Pancreas (tissue), 10 donors: ENCODE measurements at regions not wholly inside any gene's neighbourhood (a gene's known extent, or its start where the extent isn't known, plus 50 kb on each side); places are given as distances from the start of the nearest gene placed in this dataset.

Source experiments
- ATAC-seq, 4 donors: fragments of 200-7000 bp; cut with Tn5 transposase; one replicate each; pipeline versions ENCODE4 v1.8.0 to v1.9.1; 2020; ENCODE audit warnings: mild to moderate bottlenecking in 4 of 4, moderate library complexity in 4 of 4
- DNase-seq, 6 donors: peaks; one replicate each; pipeline ENCODE4 v3.0.0-alpha.2; 2020
- FAIRE-seq: peaks from 2 replicates; lab custom pipeline; 2012; peaks lifted over from hg19 to GRCh38; lab: Jason Lieb, UNC
- H3K27ac ChIP-seq, 4 donors: fragments of 200-600 bp; sonication (generic); 1 replicate in 3 of 4; 2 replicates in 1 of 4; pipeline versions ENCODE4 v1.5.0 to v1.8.0; 2020
- H3K27me3 ChIP-seq, 4 donors: fragments of 200-600 bp; one replicate each; pipeline ENCODE4 v1.8.0; 2021
- H3K36me3 ChIP-seq, 3 donors: fragments of 200-600 bp; sonication (generic) in 1 of 3; one replicate each; pipeline versions ENCODE4 v1.5.0 to v1.8.0; 2020 to 2021
- H3K4me1 ChIP-seq, 3 donors: fragments of 200-600 bp; one replicate each; pipeline ENCODE4 v1.8.0; 2021
- H3K4me3 ChIP-seq, 4 donors: fragments of 200-600 bp; sonication (generic) in 2 of 4; one replicate each; pipeline versions ENCODE4 v1.5.0 to v1.8.0; 2020 to 2021
- H3K9me3 ChIP-seq, 4 donors: fragments of 200-600 bp; one replicate each; pipeline ENCODE4 v1.8.0; 2021
- WGBS, 2 donors: extraction: QIAGEN DNeasy Blood & Tissue Kit; methylation state at CpG; one replicate each; pipeline ENCODE4 v1.1.7; 2013; 5-methylcytosine and 5-hydroxymethylcytosine counted together
- intact Hi-C, 3 donors: fragments of 100-400 bp; cut with DNase I; formaldehyde crosslinking; loops; one replicate each; pipeline versions ENCODE4 v1.11.1 to v1.14.2; 2022
- TF ChIP-seq, protein P1 (sequence below), 4 donors: fragments of 200-600 bp; sonication (generic) in 3 of 4; IDR thresholded peaks; one replicate each; pipeline versions ENCODE4 v1.5.0 to v1.8.0; 2021; ENCODE audit warnings: antibody characterized with exemption in 4 of 4
- donor health status: healthy with polysubstance abuse.
- donor health status: DM: no; HTN: no; CAD: no; lungs with moderate emphysema.
- donor health status: DM: no; HTN: no; CAD: no.
- donor health status: control.
- donor health status: control.
- donor health status: Bipolar disorder and iron deficiency.
- donor health status: DM: yes; HTN: yes; CAD: no.
- donor health status: DM: no; HTN: no; CAD: no.
- donor health status: DM: no; HTN: no; CAD: no.
- donor health status: DM: yes; HTN: yes; CAD: no.

DNA sequence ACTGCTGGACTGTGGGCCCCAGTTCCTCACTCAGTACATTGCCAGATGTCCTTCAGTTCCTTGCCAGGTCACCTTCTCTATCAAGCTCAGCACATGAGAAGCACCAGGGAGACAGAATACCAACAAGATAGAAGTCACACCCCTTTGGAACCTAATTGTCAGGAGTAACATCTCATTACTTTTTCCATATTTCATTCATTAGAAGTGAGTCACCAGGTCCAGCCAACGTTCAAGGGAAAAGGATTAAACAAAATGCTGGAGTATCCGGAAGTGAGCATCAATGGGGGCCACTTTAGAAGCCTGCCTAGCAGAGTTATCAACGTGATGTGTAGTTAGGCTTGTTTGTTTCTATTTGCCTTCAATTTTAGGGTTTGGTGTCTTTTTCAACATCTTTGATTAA, 569.3 kb downstream of the MIAT start:
- no peak for ATAC-seq
- Histone ChIP-seq H3K27me3 (no peaks in the 10 kb centered on the region), H3K4me1 (no peaks in the 10 kb centered on the region), H3K4me3 (no peak overlapping the region), H3K9me3 (no peaks in the 10 kb centered on the region), H3K27ac (no peak overlapping the region), H3K36me3 (no peaks in the 10 kb centered on the region)
- intact Hi-C loops: no loop called here
- WGBS, 2 donors: 71 to 72% methylated on average over 3 of the region's 3 CpGs
- DNase-seq: no peak
- no peak for FAIRE-seq
- TF ChIP-seq, protein P1, sequence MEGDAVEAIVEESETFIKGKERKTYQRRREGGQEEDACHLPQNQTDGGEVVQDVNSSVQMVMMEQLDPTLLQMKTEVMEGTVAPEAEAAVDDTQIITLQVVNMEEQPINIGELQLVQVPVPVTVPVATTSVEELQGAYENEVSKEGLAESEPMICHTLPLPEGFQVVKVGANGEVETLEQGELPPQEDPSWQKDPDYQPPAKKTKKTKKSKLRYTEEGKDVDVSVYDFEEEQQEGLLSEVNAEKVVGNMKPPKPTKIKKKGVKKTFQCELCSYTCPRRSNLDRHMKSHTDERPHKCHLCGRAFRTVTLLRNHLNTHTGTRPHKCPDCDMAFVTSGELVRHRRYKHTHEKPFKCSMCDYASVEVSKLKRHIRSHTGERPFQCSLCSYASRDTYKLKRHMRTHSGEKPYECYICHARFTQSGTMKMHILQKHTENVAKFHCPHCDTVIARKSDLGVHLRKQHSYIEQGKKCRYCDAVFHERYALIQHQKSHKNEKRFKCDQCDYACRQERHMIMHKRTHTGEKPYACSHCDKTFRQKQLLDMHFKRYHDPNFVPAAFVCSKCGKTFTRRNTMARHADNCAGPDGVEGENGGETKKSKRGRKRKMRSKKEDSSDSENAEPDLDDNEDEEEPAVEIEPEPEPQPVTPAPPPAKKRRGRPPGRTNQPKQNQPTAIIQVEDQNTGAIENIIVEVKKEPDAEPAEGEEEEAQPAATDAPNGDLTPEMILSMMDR (IDR thresholded peaks at IDR 0.05): no peak

DNA sequence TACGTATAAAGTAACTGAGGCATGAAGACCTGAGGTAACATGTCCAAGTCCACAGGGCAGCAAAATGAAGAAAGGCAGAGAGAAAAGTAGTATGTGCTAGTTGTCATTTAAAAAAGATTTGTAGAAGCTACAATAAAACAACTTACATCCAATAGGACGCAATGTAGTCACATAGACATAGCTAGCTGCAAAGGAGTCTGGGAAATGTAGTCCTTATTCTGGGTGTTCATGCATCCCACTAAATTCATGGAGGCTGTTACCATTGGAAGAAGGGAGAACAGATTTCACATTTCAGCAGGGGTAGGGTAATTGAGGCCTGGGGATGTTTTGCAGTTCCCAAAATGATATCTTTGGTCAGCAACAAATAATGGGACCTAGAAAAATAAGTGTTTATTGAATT, 571.4 kb downstream of the MIAT start:
- DNase-seq (no peak), FAIRE-seq (no peak), ATAC-seq (no peak)
- WGBS, 2 donors: 65 to 70% methylated on average over 2 of the region's 2 CpGs
- Histone ChIP-seq H3K36me3 (no peaks in the 10 kb centered on the region), H3K4me1 (no peaks in the 10 kb centered on the region), H3K27ac (no peak overlapping the region), H3K4me3 (no peak overlapping the region), H3K9me3 (no peaks in the 10 kb centered on the region), H3K27me3 (no peaks in the 10 kb centered on the region)
- intact Hi-C loops: no loop called here
- TF ChIP-seq, protein P1 (IDR thresholded peaks at IDR 0.05): no peak

DNA sequence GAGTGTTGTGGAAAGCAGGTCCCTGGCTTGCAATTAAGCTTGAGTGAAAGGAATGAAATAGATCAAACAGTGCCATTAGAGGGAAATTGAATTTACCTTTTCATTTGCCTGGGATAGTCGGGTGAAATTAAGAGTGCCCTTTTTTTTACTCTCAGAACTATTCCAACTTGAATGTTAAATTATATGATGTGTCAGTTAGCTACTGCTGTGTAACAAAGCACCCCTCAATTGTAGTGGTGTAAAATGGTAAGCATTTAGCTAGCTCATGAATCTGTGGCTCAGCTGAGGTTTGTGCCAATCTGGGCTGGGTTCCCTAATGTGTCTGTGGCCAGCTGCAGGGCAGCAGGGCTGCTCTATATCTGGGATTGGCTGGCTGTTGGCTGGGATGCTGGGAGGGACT, 571.4 kb downstream of the MN1 start:
- no peaks in the 10 kb centered on the region for H3K27me3 ChIP-seq
- no peaks in the 10 kb centered on the region for H3K9me3 ChIP-seq
- FAIRE-seq: no peak
- ATAC-seq: no peak
- H3K4me3 ChIP-seq: no peak overlapping the region
- intact Hi-C loops: no loop called here
- H3K4me1 ChIP-seq: no peaks in the 10 kb centered on the region
- TF ChIP-seq, protein P1 (IDR thresholded peaks at IDR 0.05): no peak
- H3K27ac ChIP-seq: no peak overlapping the region
- DNase-seq: no peak
- no peaks in the 10 kb centered on the region for H3K36me3 ChIP-seq
- WGBS, 2 donors: 93 to 96% methylated on average over 1 of the region's 1 CpG

DNA sequence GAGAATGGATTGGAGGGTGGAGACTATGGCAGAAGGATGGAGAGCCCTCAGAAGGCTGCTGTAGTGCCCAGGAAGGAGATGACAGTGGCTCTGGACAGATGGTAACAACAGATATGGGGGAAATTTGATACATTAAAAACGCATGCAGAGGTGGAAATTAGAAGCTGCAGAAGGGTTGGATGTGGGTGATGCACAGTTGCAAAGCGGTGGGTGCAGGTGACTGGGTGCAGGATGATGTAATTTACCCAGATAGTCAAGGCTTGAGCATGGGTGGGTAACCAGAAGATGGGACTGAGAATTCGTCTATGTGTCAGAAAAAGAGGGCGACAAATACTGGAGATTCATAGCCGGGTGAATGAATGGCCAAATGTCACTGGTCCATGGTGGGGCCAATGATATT, 570.3 kb downstream of the MN1 start:
- no peak for DNase-seq
- no peak for FAIRE-seq
- intact Hi-C loops: no loop called here
- Histone ChIP-seq H3K4me1 (no peaks in the 10 kb centered on the region), H3K9me3 (no peaks in the 10 kb centered on the region), H3K36me3 (no peaks in the 10 kb centered on the region), H3K27ac (no peak overlapping the region), H3K27me3 (no peaks in the 10 kb centered on the region), H3K4me3 (no peak overlapping the region)
- ATAC-seq: no peak
- WGBS, 2 donors: 77% methylated on average over 5 of the region's 5 CpGs
- TF ChIP-seq, protein P1 (IDR thresholded peaks at IDR 0.05): no peak

DNA sequence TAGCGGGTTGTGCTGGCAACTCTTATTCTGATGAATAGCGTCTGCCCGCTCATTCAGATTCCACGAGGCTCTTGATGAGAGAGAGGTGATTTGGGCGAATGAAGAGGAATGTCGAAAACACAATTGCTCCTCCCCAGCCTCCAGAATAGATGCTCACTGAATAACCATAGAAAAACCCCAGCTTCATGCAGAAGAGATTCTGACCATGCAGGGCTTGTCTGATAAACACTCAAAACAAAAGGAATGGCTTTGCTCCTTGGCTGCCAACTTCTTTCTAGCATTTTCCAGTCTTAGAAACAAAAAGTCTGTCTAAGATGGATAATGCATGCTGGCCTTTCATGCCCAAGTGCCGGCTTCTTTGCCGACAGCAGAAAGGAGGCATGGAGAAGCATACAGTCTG, 569.5 kb downstream of the MN1 start:
- FAIRE-seq (no peak), ATAC-seq (no peak), DNase-seq (no peak)
- no peaks in the 10 kb centered on the region for H3K36me3 ChIP-seq
- no peaks in the 10 kb centered on the region for H3K27me3 ChIP-seq
- H3K4me1 ChIP-seq: no peaks in the 10 kb centered on the region
- intact Hi-C loops: no loop called here
- TF ChIP-seq, protein P1 (IDR thresholded peaks at IDR 0.05): no peak
- H3K4me3 ChIP-seq: no peak overlapping the region
- H3K9me3 ChIP-seq: no peaks in the 10 kb centered on the region
- WGBS, 2 donors: 71 to 78% methylated on average over 8 of the region's 8 CpGs
- no peak overlapping the region for H3K27ac ChIP-seq
